ENCODE measurements at regions not wholly inside any gene's neighbourhood (a gene's known extent, or its start where the extent isn't known, plus 50 kb on each side); places are given as distances from the start of the nearest gene placed in this dataset.

DNA sequence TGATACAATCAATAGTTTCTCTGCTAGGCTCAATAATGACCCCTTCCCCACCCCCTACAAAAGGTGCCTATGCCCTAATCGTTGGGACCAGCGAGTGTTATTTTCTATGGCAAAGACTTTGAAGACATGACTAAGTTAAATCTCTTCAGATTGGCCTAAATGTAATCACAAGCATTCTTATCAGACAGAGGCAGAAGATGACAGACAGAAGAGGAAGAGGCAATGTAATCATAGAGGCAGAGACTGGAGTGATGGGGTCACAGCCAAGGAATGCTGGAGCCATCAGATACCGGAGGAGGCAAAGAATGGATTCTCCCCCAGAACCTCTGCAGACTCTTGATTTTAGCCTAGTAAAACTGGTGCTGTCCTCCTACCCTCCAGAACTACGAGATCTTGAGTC lies 159.3 kb downstream of the EDN1 start:
- TF ChIP-seq, protein P1, sequence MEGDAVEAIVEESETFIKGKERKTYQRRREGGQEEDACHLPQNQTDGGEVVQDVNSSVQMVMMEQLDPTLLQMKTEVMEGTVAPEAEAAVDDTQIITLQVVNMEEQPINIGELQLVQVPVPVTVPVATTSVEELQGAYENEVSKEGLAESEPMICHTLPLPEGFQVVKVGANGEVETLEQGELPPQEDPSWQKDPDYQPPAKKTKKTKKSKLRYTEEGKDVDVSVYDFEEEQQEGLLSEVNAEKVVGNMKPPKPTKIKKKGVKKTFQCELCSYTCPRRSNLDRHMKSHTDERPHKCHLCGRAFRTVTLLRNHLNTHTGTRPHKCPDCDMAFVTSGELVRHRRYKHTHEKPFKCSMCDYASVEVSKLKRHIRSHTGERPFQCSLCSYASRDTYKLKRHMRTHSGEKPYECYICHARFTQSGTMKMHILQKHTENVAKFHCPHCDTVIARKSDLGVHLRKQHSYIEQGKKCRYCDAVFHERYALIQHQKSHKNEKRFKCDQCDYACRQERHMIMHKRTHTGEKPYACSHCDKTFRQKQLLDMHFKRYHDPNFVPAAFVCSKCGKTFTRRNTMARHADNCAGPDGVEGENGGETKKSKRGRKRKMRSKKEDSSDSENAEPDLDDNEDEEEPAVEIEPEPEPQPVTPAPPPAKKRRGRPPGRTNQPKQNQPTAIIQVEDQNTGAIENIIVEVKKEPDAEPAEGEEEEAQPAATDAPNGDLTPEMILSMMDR (IDR thresholded peaks at IDR 0.05; ENCODE audit: insufficient read depth, low read depth, low read length), result no peak
- TF ChIP-seq EZH2 (IDR thresholded peaks at IDR 0.05; ENCODE audit: insufficient read depth, low read length), result no peak

All from astrocyte (in vitro differentiated cells and primary cell).